ENCODE measurements at regions not wholly inside any gene's neighbourhood (a gene's known extent, or its start where the extent isn't known, plus 50 kb on each side); places are given as distances from the start of the nearest gene placed in this dataset.

DNA sequence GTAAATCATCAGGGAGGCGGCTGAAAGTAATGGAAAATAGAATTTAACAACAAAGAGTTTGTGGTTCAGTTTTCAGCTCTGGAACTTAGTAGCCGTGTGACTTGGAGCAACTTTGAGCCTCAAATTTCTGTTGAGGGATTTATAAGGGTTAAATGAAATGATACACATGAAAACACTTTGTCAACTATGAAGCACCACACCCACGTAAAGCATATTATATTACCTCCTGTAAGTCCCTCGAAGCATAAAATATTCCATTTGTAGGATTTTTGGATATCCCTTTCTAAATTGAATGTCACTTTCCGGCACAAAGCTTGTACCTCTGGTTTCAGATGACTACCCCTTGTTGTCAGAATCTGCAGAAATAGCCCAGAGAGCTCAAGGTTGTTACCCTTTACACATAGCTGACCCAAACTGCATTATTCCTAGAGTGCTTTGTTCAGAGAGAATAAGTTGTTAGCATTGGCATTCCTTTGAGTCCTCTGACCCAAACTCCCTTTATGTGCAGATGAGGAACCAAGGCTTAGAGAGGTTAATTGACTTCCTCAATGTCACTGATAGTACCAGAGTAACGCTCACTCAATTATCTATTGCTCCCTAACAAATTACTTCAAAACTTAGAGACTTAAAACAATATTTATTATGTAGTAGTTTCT is 187.9 kb upstream of the UMPS start:
- no peak for DNase-seq (ENCODE audit: low spot score)

DNA sequence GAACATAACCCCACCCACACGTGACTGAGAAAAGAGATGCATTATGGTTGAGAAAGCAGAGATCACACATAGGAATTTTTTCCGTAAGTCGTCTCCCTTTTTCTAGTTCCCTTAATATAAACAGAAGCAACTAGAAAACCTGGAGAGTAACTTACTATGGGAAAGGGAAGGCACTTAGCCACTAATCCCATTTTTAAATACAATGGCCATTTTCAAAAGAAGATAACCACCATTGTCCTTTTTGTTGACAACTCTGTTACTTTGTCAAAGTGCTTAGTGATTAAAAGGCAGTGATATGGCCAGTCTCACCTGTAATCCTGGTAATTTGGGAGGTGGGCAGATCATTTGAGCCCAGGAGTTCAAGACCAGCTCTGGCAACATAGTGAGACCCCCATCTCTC is 184.4 kb upstream of the UMPS start:
- DNase-seq (ENCODE audit: low spot score): no peak

DNA sequence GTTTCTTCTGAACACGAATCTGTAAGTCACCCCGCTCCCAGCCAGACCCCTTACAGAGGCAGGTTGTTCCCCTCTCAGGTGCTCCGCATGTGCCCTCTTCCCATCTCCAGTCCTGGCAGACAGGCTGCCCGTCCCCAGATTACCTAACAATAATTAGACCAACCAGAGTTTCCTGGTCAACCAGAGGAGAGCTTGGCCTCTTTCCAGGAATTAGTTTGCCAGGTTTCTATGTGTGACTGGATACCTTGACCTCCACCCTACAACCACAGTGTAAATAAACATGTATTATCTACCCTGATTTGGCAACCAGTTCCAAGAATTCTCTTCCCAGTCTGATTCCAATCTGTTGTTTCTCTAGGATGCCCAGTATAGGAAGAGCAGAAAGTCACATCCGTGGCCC is 178.0 kb upstream of the UMPS start:
- DNase-seq (ENCODE audit: low spot score): no peak

DNA sequence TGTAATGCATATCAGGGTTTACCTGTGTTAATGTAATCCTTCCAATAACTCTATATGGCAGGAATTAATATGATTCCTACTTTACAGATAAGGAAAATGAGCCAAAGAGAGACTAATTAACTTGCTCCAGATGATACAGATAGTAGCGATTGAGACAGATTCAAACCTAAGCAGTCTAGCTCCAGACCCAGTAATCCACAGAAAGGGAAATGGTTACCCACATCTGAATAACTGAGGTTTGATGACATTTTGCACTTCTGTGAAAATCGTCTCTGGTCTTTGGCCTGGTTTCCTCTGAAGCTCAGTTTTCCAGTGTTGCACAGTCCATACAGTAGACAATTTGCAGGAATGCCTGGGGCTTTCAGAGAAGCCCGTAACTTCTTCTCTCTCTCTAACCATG is 177.1 kb upstream of the UMPS start:
- no peak for DNase-seq (ENCODE audit: low spot score)

DNA sequence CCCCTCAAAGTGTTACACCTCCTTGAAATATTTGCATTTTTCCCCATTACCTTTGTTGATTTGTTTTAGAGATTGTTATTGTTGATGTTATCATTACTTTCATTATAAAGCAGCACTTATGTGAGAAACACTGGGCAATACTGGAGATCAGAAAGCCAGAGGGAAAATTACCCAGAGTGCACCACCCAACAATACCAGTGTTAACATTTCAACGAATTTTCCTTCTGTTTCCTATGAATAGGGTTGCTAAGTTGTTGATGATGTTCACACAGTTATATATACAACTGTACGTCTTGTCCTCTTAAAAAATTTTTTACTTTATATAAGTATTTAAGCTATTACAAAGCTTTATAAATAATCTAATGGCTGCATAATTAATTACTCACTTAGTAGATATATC is 173.6 kb upstream of the UMPS start:
- no peak for DNase-seq (ENCODE audit: low spot score)

DNA sequence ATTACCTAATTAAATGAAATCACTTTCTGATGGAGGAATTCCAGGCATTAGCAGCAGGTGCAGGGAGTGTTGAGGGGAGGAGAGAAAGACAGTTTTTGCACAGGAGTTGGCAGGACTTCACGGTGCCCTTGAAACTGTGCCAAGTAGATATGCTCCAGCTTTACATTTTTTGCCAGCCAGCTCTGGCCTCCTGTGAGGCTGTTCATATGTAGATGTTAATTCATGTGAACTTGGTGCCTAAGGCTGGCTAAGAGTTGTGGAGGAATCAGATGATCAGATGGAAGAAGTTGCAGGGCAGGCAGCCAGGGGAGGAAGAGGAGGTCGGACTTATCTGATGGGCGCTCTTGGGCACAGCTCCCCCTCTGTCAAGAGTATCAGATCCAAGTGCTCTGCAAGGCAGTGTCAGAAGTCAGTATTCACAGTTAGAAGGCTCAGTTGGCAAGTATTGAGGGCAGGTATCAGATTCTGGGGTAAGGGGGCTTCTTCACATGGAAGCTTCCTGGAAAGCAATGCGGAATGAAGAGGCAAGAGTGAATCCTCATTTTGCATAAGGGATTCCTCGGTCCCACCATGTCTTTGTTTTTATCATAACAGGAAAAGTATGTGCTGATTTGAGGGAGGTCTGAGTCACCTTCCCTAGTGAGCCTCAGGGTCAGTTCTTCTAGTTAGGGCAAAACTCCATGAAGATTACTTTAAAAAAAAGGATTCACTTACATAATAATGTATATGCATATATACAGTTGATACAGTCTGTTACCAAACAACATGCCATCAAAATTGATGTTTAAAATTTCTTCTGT is 172.6 kb upstream of the UMPS start:
- peak; percentile 4 for DNase-seq (ENCODE audit: low spot score)

DNA sequence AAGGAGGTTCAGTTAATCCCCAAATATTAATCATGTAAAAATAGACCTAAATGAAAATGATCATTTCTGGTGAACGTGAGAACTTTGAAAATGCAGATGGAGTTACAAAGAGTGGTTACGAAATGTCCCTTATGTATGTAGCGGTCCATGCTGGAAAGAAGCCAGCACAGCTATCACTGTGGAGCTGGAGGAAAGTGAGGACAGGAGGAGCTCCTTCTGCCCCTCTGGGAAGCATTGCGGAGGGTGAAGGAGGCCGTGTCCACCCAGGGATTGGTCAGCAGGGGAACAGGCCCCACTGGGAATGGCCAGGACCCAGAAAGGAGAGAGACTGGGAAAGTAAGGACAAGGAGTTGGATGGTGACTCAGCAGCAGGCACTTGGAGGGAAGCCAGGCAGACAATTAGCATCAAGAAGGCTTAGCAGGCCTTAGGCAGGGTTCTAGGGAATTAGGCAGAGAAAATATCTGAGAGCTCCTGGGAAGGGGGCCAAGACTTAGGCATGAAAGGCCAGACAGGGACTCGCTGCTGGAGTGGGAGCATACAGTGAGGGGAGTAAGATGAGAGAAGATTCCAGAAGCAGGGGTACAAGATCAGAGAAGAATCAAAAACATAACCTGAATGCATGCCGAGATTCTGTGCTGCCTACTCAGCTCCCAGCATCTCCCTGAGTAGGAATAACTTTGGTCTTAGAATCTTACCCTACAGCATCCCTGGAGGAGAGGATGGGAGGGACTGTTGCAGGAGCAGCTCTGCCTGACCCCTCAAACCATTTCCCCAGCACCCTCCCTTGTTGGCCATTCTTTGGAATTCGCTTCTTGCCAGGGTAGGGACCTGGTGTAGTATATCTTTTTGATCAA is 171.0 kb upstream of the UMPS start:
- DNase-seq (ENCODE audit: low spot score): peak; percentile 38

DNA sequence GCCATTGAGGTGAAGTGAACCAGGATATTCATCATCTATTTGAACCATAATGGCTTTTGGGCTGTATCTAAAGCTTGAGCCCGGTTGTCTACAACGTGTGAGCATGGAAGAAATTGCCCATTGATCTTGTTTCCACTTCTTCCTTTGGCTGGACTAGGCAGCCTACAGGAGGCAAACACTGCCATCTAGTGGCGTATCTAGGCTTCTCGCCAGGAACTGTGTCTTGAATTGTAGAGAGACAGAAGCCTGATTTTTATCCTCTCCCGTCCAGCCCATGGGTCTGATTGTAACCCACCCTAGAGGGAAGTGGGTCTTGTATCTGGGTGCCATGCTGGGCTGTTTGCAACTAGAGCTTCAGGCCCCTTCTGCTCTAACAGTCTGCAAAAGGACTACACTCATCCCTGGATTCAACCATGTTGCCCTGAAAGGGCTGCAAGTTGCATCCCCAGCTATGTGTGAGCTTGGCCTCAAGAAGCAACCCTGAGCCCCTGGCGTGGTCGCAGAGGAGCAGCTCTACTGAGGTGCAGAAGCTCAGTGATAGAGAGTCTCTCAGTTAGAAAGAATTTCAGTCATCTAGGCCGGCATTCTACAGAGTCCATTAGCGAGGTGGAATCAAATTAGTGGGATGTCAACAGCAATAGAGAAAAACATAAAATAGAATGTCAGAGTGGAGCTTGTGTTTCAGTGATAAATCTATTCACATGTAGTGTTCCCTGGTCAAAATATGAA is 170.2 kb upstream of the UMPS start:
- DNase-seq (ENCODE audit: low spot score): peak; percentile 79

DNA sequence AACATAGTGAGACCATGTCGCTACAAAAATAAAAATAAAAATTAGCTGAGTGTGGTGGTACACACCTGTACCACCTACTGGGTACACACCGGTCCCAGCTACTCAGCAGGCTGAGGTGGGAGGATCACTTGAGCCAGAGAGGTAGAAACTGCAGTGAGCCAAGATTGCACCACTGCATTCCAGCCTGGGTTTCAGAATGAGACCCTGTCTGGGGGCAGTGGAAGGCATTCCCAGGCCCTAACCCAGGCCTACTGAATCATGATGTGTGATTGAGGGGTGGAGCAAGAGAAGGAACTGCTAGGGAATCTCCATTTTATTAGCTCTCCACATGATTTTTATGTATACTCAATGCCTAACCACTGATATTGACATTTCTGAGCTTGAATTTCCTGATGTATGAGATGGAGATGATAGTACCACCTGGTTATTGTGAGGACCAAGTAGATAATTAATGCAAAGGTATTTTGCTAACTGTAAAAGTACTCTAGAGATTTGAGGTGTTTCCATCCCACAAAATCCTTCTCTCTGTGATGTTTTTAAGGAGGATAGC is 169.5 kb upstream of the UMPS start:
- DNase-seq (ENCODE audit: low spot score): no peak

DNA sequence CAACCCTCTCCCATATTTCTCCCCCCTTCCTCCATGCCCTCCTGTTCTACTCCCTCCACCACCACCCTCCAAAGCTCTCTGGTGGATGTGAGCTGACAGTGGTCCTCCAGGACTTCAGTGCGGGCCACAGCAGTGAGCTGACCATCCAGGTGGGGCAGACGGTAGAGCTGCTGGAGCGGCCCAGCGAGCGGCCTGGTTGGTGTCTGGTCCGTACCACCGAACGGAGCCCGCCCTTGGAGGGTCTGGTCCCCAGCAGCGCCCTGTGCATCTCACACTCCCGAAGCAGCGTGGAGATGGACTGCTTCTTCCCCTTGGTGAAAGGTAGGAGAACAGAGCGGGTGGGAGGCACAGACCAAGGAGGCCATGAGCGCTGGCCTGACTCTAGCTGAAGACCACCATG is 167.5 kb upstream of the UMPS start:
- no peak for DNase-seq (ENCODE audit: low spot score)

DNA sequence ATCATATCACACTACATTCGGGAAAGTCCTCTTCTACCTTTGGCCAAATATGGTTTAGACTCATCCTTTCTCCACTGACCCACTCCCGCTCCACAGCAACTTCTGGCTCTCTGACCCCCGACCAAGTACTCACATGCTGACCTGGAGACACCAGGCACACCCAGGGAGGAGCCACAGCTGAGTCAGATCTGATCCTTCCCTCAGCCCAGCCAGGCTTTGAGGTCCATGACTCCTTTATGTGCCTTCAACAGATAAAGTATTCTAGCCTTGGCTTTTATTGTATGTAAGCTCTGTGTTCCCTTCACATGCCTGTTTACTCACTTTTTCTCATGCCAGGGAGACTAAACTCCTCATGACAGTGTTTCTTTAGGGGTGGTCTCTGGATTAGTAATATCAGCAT is 166.9 kb upstream of the UMPS start:
- no peak for DNase-seq (ENCODE audit: low spot score)

DNA sequence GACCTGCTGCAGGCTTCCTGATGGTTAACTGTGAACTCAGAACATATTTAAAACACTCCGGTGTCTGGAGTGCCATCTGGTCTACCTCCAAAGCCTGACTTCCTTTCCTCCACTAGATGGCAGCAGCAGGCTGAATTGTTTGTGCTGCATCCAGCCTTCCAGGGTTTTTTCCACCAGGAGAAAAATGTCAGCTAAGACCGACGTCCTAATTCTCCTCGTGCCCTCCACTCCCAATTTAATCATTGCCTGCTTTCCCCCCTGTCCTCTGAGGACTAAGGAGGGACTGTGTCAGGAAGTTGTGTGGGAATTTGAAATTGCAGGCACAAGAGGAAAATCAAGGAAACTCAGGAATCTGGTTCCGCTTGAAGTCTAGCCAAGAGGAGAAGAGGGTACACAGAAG is 165.2 kb upstream of the UMPS start:
- peak; percentile 86 for DNase-seq (ENCODE audit: low spot score)

DNA sequence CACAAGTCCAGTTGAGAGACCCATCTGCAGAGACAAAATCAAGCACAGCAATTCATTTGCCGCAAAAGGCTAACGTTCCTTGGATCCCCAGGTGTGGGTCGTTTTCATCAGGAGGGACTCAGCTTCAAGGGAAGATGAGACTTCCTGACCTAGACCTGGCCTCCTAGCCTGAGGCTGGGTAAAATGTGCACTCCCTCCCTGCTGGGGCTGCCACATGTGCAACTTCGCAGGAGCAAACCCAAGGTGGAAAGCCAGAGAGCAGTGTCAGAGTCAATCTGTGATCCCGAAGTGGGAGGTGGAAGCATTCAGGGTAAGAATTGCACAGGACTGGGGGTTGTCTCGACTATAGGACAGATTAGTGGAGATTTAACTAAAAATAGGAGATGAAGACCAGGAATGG is 164.7 kb upstream of the UMPS start:
- DNase-seq (ENCODE audit: low spot score): no peak

DNA sequence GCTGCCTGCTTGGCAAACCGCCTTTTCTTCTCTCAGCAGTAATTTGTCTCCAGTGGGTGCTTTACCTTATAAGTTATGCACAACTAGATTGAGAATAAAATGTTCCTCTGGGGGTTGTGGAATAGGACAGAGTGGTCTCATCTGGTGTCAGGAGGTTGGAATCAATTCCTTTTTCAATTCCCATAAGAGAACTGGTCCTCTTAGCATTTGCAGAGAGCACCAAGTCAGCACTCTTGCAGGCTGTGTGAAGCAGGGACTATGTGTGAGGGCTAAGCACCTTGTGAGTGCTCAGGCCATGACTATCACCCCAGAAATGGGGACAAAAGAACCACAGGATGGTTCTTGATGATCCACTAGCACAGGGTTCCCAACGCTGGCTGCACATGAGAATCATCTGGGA is 163.6 kb upstream of the UMPS start:
- DNase-seq (ENCODE audit: low spot score): no peak

DNA sequence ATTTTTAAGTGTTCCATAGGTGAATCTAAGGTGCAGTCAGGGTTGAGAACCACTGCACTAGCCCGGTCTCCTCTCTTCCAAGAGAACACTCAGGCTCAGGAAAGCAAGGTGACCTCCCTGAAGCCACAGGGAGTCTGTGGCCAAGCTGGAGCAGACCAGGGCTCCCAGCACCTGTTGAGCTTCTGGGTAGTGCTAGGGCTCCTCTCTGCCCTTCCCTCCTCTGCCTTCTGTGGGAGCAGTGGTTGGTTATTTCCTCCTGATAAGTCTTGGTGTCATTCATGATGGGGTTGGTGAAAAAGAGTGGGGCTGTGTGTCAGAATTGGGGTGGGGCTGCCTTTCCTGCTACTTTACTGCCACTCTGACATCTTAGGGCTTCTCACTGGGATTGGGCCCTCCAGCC is 163.1 kb upstream of the UMPS start:
- DNase-seq (ENCODE audit: low spot score): no peak

DNA sequence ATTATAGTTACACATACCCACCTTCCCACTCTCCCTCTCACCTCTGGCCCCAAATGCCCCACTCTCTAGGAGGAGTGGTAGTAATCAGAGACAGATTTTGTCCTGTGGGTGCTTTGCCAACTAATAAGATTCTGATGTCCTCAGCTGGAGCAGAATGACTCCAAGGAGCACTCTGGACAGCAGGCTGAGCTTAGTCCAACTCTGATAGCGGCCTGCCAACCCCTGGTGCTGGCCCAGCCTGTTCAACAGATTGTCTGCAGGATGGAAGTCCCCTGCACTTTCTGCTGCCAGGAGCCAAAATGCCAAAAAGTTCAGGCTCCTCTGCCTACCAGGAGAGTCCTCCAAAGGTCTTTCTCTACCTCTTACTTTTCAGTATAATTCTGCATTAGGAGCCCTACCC is 160.5 kb upstream of the UMPS start:
- DNase-seq (ENCODE audit: low spot score): peak; percentile 52

DNA sequence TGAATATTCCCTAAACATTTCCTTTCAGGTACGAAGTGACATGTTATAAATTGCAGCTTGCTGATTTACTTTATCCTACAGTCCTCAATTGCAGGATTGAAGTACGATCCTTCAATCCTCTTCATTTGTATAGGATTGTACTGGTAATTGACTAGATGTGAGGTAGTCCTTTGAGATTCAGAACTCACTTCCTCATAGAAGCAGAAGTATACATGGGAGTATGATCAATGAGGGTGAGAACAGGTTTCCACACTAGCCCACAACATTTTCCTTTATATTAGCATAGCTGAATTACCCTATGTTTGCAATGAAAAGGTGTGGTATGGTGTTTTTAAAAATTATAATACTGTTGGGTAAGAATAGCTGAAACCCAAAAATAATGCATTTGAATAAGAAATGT is 160.0 kb upstream of the UMPS start:
- DNase-seq (ENCODE audit: low spot score): no peak

DNA sequence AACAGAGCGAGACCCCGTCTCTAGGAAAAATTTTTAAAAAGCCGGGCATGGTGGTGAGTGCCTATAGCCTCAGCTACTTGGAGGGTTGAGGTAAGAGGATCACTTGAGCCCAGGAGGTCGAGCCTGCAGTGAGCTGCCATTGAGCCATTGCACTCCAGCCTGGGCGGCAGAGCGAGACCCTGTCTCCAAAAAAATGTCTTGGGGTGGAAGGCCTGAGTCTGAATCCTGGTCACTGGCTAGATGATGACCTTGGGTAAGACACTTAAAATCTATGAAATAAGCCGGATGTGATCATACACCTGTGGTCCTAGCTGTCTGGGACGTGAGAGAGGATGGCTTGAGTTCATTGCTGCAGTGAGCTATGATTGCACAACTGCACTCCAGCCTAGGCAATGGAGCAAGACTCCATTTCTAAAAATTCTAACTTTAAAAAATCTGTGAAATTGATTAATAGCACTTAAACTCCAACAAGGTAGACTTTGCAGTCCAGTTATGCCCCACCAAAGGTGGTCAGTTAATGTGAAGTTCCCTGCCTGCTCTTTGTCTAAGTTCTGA is 157.3 kb upstream of the UMPS start:
- DNase-seq (ENCODE audit: low spot score): no peak

DNA sequence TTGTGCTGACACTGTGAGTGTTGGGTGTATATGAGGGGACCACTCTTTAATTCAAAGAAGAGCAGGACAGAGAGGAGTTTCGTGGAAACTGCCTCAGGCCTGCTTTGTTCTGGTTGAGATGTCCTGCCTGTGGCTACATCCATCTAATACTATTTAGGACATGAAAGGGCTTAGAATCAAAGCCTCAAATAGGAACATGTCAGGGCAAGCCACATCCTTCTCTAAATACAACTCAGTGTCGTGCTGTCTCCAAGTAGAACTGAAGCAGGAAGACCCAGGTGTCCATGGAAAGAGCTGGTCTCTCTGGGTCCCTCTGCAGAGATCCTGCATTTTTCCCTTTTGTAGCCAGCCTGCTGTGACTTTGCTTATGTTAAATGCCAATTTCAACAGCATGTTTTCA is 156.2 kb upstream of the UMPS start:
- no peak for DNase-seq (ENCODE audit: low spot score)

DNA sequence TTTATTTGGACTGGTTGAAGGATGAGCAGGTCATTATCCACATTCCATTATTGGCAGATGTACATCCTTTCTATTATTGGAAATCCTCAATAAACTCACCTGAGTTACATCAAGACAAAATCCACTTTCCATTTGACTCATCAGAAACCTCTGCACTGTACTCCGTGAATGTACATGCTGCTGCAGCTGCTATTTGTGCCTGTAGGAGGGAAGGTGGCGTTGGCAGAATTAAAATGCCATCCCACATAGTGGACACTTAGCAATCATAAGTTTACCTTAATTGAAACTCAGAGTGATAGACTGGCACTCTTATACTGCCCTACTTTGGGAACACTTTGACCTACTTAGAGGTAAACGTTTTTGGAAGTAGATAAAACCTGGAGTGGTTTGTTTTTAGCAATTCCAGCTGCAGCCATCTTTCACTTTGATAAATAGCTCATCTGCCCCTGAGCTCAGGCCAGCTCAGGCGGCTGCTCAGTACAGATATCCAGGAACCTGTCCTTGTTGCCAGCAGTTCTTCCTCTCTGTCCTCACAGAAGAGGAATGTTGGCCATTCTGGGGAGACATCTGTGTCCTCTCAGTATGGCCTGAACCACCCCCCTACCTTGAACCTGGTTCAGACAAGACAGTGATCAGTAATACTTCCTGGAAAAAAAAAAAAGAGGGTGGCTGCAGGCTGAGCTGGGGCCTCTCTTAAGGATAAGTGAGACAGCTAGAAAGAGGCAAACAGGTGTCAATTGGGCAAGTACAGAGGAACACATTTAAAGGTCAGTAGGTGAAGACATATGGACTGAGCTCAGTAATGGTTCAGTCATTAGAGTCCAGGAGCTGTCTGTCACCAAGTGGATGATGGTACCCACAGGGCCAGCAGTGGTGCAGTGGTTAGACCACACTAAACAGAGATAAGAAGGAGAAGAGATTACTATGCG is 153.4 kb upstream of the UMPS start:
- DNase-seq (ENCODE audit: low spot score): no peak
